ENCODE measurements at regions not wholly inside any gene's neighbourhood (a gene's known extent, or its start where the extent isn't known, plus 50 kb on each side); places are given as distances from the start of the nearest gene placed in this dataset.

GRCh38 chr5:51859624-51860023 lies 476.4 kb downstream of the ISL1 start:
- TF ChIP-seq CTCF (IDR thresholded peaks at IDR 0.05) (no peak), POLR2A (IDR thresholded peaks at IDR 0.05) (no peak)

Measured in vagina (tissue), 2 donors.